NCI-H69 (cell line): ENCODE measurements at regions not wholly inside any gene's neighbourhood (a gene's known extent, or its start where the extent isn't known, plus 50 kb on each side); places are given as distances from the start of the nearest gene placed in this dataset.

ENCODE experiments used
- DNase-seq: peaks from one replicate; lab custom pipeline; 2025; lab: John Stamatoyannopoulos, UW

DNA sequence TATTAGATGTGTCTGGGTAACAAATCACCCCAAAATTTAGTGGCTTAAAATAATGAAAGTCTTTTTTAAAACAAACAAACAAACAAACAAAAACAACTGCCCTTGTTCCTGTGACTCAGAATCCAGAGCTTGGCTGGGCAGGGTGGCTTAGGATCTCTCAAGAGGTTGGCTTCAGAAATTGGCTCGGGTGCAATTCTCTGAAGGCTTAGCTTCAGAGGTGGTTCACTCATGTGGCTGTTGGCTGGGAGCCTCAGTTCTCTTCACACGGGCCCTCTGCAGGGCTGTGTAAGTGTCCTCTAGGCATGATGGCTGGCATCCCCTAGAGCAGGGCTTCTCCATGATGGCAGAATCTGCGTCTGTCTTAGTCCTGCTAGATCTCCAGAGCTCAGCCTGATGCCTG is 179.9 kb upstream of the BCOR start:
- DNase-seq = no peak

DNA sequence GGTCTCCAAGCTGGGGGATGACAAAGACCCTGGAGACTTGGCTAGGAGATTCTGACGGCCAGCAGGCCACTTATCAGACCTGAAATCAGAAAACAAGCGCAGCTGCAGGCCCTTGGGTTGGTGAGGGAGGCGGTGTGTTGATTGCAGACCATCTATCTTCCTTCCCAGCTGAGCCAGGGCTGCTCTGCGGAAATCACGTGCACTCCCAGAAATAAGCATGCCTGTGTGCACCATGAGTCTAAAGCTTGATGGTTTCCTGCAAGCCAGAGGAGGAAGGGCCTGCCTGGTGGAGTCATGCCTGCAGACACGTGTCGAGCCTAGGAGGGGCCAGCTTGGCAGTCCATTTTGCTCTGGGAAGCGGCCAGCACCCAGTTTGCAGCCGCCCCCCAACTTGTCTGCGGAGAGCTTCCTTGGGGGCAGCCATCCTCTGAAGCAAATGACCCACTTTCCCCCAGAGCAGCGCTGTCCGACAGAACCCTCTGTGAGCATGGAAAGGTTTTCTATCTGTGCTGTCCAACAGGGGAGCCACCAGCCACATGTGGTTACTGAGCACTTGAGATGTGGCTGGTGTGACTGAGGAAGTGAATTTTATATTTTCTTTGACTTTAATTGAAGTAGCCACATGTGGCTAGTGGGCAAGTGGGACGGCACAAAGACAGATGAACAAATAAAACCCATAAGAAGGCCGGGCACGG is 175.7 kb upstream of the BCOR start:
- DNase-seq = no peak

DNA sequence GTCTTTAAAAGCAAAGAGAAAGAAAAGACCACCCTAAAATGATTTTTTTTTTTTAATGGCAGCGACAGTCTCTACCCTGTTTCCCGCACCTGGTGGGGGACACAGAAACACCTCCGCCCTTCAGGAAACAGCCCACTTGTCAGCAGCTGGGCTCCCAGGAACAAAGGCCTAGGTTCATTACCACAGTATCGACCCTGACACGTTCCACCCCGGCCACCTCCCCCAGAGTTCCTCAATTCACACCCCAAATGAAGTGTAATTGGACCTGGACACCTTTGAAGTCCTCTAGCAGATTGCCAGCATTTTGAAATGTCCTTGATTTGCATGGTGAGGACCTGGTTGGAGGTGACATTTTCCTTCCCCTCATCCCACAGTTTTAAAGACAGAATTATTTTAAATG is 175.0 kb upstream of the BCOR start:
- DNase-seq = no peak

DNA sequence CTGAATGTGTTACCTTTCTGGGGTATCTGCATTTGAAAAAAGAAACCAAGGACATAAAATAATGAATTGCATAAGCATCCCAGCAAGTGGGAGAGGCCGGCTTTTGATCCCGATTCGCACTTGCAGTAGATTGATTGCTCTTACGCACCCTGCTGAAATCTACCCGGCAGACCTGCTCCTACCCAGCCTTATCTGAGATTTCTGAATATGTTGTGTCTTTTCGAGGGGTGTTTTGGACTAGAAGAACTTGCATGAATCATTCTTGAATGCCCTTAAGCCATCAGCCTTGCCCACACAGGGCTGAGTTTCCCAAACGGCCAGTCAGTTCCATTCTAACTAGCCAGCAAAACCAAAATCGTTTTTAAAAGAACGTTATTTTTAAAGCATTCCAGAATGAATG is 174.4 kb upstream of the BCOR start:
- DNase-seq = no peak

DNA sequence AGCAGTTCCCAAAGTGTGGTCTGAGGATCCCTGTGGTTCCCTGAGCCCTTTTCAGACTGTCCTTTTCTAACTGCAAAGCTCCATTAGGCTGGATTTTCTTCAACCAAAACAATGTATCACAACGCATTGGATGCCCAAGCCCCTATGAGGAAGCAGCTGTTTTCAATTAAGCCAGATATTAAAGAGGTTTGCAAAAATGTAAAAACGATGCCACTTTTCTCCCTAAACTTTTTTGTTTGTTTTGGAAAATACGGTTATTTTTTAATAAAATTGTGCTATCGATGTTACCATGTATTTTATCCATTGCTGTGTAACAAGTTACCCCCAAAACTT is 170.4 kb upstream of the BCOR start:
- no peak for DNase-seq

DNA sequence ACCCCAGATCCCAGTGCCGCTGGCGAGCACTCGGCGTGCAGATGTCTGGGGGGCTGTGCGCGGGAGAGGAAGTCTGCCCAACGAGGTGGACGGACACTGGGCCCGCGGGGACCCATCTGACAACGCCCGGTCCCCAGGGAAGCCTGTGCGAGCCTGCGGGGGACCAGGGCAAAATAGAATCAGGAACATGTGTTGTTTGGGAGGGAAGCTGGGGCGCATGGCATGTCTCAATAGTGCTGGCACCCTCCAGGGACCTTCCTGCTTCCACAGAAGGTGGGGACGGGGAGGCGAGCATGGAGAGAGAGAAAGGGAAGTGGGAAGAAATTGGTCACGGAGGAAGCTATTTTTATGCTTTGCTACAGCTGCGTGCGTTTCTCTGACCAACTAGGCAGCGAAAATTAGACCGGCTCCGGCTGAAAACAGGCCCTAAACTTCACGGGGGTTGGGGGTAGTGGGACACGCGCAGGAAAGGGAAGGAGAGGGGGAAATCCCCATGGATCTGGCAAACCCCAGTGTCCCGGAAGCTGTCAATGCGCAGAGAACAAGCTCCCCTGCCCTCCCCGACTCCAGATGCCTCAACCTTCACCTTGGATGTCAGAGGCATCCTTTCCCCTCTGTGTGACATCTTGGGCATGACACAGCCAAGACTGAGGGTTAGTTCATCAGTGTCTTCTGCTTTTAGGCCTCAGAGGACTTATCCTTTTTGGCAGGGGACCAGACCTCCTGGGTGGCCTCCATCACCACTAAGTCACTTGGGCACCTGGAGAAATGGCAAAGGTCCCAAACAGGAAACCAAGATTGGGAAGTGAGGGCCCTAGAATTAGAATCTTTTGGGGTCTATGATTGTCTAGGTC is 169.8 kb upstream of the BCOR start:
- no peak for DNase-seq

DNA sequence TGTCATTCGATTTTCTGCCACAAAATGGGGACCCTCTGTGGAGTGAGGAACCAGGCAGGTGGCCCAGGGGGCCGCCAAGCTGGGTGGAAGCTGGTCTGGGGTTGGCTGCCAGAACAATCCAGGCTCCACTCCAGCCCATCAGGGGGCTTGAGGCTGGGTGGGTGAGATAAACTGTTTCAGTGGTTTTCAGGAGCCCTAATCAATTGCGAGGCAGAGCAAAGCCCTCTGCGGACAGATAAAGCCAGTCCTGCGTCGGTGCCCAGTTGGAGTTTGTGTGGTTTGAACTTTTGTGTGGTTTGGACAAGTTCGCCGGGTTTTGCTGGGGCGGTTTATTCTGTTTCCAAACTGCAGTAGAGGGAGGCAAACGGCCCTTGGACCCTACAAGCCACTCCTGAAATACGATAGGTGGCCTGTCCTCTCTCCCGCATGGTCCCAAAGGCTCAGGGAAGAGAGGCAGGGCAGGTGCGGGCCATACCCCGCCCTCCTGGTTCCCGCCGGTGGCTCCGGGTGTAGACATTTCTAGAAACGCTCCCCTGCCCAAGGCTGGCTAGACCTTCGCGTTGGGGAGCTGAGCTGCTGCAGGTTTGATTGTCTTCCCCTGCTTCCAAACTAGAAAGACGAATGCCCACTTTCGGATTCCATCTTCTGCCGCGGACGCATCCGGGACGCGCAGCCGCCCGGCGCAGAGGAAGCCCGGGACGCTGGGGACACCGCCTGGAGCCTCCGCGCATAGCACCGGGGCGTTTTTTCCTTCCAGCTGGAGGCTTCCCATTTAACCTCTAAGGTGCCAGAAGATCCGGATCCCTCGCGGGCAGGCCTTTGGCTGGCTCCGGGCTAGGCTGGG is 169.0 kb upstream of the BCOR start:
- peak; percentile 78 for DNase-seq

GRCh38 chrX:40265936-40266335 is 168.2 kb upstream of the BCOR start:
- DNase-seq = no peak

DNA sequence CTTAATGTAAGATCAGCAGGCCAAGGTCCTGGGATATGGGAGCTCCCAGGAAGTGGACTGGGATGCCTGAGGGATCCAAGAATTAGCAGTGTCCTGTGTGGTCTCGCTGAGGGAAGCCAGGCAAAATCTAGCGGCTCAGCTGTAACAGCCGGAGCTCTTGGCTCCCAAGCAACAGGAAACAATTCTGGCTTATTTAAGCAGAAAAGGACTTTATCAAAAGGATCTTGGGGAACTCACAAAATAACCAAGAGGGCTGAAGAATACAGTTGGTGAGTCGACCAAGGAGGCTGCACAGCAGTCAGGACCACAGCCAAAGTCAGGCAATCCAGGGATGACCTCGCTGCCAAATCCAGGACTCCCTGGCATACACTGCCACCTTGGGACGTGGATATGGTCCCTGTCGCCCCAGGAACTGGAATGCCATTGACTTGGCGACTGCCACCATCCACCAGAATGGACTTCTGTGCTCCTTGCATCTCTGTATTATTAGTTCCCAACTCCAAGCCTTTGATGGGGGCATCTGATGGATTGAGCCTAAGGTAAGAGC is 165.3 kb upstream of the BCOR start:
- no peak for DNase-seq

- DNase-seq = no peak
Measured at GRCh38 chrX:40262157-40263013, 164.6 kb upstream of the BCOR start.

DNA sequence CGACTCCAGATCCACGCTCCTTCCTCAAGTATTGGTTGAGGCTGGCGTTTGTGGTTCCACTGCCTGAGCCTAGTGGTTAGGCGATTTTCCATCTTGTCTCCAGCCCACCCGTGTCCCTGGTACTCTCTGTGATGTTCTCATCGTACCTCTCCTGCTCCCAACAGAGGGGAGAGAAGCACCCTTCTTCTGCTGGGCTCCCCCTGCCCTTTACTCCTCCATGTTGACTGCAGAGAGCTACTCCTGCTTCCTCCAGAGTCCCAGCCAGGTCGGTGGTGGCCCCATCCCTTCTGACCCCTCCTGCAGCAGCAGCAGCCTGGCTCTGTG is 164.0 kb upstream of the BCOR start:
- DNase-seq = no peak

DNA sequence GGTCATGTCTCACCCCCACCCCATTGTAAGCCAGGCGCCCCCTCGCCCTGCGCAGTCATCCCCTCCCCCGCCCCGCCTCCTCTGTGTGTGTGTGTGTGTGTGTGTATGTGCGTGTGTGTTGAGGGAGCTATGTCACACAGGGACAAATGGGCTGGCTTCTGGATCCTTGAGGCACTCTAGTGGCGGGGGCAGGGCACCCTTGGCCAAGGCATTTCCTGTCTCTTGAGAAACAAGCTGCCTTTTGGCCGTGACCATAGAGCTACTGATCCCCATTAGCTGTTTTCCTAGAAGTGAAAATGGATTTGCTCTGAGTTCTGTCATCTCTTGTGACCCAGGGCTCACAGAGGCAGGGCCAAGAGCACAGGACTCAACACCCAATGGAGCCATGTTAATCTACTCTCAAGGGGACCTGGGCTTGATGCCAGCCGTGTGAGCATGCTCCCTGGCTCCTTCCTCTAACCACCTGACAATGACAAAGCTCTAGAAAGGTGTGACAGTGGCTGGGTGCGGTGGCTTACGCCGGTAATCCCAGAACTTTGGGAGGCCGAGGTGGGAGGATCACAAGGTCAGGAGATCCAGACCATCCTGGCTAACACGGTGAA is 162.5 kb upstream of the BCOR start:
- DNase-seq = no peak

GRCh38 chrX:40258909-40259308 is 161.2 kb upstream of the BCOR start:
- DNase-seq = no peak

DNA sequence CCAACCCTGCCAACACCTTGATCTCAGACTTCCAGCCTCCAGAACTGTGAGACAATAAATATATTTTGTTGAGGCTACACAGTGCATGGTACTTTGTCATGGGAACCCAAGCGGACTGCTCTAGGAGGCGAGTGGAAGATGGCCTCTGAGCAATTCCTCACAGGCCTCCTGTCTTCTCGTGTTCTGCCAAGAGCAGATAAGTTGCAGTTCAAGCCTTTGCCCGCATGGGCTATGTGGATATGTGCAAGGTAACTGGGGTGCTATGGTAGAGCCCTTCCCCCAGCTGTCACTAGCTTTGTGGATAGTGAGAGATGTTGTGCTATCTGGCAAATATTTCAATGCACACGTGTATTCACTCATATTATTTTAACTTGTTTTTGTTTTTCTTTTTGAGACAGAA is 156.0 kb upstream of the BCOR start:
- no peak for DNase-seq

DNA sequence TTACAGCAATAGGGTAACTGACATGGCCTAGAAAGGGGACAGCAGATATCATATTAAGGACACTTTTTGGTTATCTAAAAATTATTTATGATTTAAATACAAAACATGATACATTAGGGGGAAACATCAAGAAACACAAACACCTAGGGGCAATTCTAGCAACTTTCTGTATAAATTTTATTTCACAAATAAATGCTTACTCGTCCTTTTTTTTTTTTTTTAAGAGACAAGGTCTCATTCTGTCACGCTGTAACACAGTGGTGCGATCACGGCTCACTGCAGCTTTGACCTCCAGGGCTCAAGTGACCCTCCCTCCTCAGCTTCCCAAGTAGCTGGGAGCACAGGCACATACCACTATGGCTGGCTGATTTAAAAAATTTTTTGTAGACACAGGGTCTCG is 151.8 kb upstream of the BCOR start:
- no peak for DNase-seq

GRCh38 chrX:40248822-40249221 is 151.1 kb upstream of the BCOR start:
- DNase-seq = no peak

DNA sequence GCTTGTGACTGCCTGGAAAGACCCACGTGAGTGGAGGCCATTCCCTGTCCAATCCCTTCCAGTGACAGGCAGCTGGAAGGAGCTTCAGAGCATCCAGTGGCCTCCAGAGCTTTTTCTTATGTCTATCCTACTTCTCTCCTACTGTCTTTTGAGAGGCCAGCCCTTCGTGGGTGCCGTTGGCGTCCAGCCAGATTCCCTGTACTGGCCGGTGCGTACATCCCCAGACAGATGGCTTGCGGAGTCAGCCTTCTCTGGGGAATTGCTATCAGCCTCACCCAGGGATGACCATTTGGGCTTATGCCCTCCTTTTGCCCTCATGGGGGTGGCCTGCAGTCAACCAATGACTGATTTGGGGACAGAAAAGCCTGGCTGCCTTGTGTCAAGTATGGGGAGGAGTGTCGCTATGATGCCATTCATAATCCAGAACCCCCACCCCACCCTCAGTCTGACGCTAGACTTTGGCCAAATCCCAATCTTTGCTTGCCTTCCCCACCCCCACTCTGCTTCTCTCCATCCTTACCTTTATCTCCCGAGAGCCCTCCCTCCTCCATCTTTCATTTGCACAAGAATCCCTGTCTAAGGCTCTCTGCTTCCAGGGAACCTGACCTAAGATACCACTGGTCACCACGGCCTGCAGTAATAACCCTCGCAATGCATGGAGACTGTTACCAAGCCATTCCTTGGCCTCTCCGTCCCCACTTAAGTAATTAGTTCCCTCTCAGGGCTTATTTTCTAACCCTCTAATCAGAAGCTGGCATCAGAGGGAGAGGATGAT is 150.3 kb upstream of the BCOR start:
- DNase-seq = peak; percentile 73

DNA sequence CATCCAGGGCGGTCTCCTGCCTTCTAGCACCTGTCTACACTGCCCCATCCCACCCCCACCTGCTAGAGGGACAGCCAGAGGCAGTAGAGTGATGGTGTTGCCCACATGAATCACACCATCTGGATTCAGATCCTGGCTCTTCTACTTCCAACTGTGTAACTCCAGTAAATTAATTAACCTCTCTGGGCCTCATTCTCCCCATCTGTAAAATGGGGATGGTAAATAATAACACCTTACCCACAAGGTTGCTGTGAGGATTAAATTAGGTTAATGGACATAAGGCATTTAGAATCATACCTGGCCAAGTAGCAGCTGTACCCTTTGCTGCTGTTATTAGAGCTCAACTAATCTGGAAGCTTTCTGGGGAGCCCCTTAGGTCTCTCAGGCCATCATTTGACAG is 149.6 kb upstream of the BCOR start:
- no peak for DNase-seq

DNA sequence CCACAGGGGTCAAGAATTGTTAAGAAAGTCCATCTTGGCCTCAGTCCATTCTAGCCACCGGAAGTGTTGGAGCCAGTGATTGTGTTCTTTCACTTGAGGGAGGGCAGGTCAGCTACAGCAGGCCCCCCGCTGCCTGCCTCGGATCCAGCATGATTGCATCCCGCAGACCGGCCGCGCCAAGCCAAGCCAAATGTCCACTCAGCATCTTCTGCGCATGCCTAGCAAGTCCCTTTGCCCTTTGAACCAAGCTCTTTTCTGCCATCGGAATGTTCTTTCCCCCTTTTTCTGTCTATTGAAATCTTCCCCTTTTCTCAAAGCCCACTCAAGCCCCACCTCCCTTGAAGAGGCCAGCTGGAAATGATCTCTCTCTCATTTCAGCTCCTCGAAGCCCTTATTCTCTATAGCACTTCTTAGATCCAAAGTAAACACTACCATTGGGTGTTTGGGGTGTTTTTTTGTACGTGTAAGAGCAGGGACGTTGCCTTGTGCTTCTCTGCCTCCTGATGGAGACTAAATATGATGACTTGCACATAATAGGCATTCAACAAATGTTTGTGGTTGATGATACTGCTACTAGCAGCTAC is 147.8 kb upstream of the BCOR start:
- no peak for DNase-seq

DNA sequence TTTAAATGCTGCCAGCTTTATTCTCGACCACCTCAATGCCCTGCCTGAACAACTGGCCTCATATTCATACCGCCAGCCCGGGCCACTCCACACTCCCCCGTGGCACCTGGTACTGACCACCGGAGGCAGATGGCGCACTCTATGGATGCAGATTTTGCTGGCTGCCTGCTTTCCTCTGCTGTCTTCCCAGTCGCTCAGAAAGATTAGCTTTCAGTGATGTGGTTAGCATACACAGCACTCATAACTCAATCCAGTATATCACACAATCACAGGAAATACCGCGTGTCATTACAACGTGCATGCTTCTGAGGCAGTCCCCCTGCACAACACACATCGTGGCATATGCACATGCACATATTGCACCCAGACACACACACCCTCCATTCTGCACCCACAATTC is 147.2 kb upstream of the BCOR start:
- peak; percentile 37 for DNase-seq
